ENCODE measurements at regions not wholly inside any gene's neighbourhood (a gene's known extent, or its start where the extent isn't known, plus 50 kb on each side); places are given as distances from the start of the nearest gene placed in this dataset.
A peak's percentile ranks its signal among the peaks of the same experiment; 100 is the strongest.

GRCh38 chr18:33517950-33518349 is 60.1 kb upstream of the ASXL3 start:
- TF ChIP-seq GATA2 (IDR thresholded peaks at IDR 0.05; ENCODE audit: low read depth, low read length) (no peak), GATA3 (IDR thresholded peaks at IDR 0.05; ENCODE audit: low read depth, low read length) (no peak)

GRCh38 chr18:33513027-33513426 is 65.0 kb upstream of the ASXL3 start:
- TF ChIP-seq GATA2 (IDR thresholded peaks at IDR 0.05; ENCODE audit: low read depth, low read length), result no peak
- no peak for TF ChIP-seq GATA3 (IDR thresholded peaks at IDR 0.05; ENCODE audit: low read depth, low read length)

GRCh38 chr18:33507019-33507418 is 66.5 kb upstream of the CCDC178 start:
- no peak for TF ChIP-seq GATA2 (IDR thresholded peaks at IDR 0.05; ENCODE audit: low read depth, low read length)
- 0 out of 2 replicates have a peak, but pooled peaks have one; percentile 26 for TF ChIP-seq GATA3 (IDR thresholded peaks at IDR 0.05; ENCODE audit: low read depth, low read length)

DNA sequence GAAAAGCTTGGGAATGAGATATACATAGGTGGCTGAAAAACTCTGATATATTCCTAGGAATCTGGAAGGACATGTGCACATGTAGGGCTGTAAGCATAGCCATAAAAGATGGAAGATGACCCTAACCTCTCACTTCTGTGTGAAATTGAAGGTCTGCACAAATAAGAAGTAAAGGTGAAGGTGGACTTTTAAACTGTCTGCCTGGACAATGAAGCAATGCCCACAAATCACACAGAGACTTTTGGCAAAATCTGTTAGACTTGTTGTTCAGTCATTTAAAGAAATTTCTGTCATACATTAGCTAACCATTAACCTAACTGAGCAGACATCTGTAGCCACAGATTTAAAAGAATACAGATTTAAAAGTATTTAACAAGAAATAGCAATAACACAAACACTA is 65.3 kb upstream of the CCDC178 start:
- no peak for TF ChIP-seq GATA3 (IDR thresholded peaks at IDR 0.05; ENCODE audit: low read depth, low read length)
- no peak for TF ChIP-seq GATA2 (IDR thresholded peaks at IDR 0.05; ENCODE audit: low read depth, low read length)

DNA sequence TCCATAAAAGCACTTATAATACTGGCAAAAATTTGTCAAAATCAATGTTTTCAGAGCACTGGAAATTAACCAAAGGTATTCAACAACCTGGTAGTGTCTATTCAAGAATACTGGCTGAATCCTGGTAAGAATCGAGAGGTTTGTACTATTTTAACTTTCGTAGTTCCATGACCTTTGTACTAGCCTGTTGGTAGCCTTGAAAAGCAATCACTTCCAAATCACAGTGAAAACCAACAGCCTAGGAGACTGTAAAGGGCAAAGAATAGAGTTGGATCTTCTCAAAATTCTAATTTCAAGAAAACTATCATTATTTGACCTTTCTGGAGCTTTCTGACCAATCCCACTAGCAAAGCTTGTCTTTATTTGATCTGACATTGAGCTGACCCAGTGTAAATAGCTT is 64.8 kb upstream of the CCDC178 start:
- no peak for TF ChIP-seq GATA3 (IDR thresholded peaks at IDR 0.05; ENCODE audit: low read depth, low read length)
- TF ChIP-seq GATA2 (IDR thresholded peaks at IDR 0.05; ENCODE audit: low read depth, low read length), result no peak

GRCh38 chr18:33495278-33495677 is 54.8 kb upstream of the CCDC178 start:
- no peak for TF ChIP-seq GATA2 (IDR thresholded peaks at IDR 0.05; ENCODE audit: low read depth, low read length)
